ENCODE measurements at regions not wholly inside any gene's neighbourhood (a gene's known extent, or its start where the extent isn't known, plus 50 kb on each side); places are given as distances from the start of the nearest gene placed in this dataset.

DNA sequence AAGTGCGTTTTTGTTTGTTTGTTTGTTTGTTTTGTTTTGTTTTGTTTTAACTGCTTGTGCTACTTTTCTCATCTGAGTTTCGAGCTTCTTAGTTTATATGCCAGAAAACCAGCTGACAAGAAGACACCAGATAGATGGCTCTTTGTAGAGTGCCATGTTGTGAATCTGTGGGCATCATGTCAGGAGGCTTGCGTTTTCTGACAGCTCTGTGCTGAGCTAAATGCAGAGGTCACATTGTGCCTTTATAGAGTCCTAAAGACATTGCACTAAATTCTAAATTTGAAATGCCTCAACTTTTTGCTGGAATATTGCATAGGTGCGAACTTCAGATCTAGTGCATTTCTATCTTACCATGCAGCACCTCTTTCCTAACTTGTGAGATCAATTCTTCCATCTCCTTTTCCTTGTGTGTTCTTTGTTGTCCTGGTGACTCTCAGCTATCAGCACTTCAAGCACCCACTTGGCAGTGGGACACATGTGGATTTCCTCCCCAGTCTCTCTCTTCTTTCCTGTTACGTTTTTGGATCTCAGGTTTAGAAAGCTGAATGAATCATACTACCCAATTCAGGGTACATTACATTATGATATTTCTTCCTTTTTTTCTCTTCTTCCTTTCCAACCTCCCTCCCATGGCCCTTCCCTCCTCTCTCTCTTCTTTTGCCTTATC, 379.0 kb upstream of the RPS23 start:
- SMC1A ChIA-PET (ENCODE audit: uncharacterized antibody, unreplicated experiment): interaction anchor here (0.9 to 1.3 kb wide), 2 partner anchors 12 to 32 kb away, joined by 3 read pairs; no protein-coding TSS in a partner anchor
- ATAC-seq: no peak
- in situ Hi-C loops (cut with MboI) (no loop called here), intact Hi-C loops (cut with micrococcal nuclease; ENCODE audit: unreplicated experiment) (no loop called here)
- WGBS (ENCODE audit: insufficient coverage, insufficient replicate concordance, low lambda C conversion rate, missing lambda C conversion rate): 22% methylated on average over 5 of the region's 5 CpGs
- Histone ChIP-seq H4K20me1 (ENCODE audit: control insufficient read depth, insufficient read depth) (no peaks in the 10 kb centered on the region), H3K36me3 (ENCODE audit: control insufficient read depth in 2 of 2, insufficient read depth in 2 of 2, low read length in 1 of 2) (no peaks in the 10 kb centered on the region), H3K4me3 (no peak overlapping the region), H3K4me2 (ENCODE audit: control insufficient read depth, insufficient read depth) (no peak overlapping the region), H3K27ac (ENCODE audit: control insufficient read depth, insufficient read depth) (no peak overlapping the region), H3K79me2 (ENCODE audit: control insufficient read depth, insufficient read depth, low read length) (no peaks in the 10 kb centered on the region), H3K27me3 (replicated peaks in 1 of 2; ENCODE audit: control insufficient read depth in 2 of 2, insufficient read depth in 2 of 2, low read length in 1 of 2) (no peaks in the 10 kb centered on the region), H3K9ac (ENCODE audit: control insufficient read depth, insufficient read depth, low read length) (no peak overlapping the region), H3K4me1 (ENCODE audit: control insufficient read depth, insufficient read depth, low read length) (no peaks in the 10 kb centered on the region), H2AFZ (ENCODE audit: control insufficient read depth, low read depth, low read length) (no peak overlapping the region), H3K9me3 (replicated peaks; ENCODE audit: control insufficient read depth, insufficient read depth, low read length) (no peaks in the 10 kb centered on the region)
- RAD21 ChIA-PET (ENCODE audit: unreplicated experiment): no interaction called here
- FAIRE-seq: no peak
- CTCF ChIA-PET: interaction anchor here (0.6 to 1.6 kb wide), 4 partner anchors 15 to 905 kb away, joined by 3 to 8 read pairs (median 4); no protein-coding TSS in a partner anchor
- no peak for DNase-seq (ENCODE audit: low read depth, low spot score)
- TF ChIP-seq, protein P1, sequence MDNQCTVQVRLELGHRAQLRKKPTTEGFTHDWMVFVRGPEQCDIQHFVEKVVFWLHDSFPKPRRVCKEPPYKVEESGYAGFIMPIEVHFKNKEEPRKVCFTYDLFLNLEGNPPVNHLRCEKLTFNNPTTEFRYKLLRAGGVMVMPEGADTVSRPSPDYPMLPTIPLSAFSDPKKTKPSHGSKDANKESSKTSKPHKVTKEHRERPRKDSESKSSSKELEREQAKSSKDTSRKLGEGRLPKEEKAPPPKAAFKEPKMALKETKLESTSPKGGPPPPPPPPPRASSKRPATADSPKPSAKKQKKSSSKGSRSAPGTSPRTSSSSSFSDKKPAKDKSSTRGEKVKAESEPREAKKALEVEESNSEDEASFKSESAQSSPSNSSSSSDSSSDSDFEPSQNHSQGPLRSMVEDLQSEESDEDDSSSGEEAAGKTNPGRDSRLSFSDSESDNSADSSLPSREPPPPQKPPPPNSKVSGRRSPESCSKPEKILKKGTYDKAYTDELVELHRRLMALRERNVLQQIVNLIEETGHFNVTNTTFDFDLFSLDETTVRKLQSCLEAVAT (IDR thresholded peaks at IDR 0.05): no peak
- no peak for TF ChIP-seq YY1 (IDR thresholded peaks at IDR 0.05; ENCODE audit: low read depth, low read length)
- POLR2A ChIA-PET: no interaction called here
- no TSS peak for BruUV-seq (replicated peaks)

DNA sequence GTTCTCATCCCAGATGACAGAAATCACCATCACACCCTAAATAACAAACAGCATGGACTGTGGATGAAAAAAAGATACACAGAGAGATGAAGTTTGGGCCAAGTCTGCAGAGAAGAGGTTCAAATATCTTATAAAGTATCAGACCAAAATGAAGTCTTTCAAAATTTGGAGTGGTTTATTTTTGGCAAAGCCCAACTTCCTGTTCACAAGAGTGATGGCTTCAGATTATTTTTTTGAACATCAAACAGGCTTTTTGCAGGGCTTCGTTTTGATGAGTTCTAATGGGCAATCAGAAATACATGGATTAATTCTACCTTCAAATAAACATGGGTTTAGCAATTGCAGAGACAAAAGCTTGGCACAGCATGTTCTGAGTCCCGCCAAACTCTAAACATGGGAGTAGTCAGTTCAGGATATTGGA, 378.2 kb upstream of the RPS23 start:
- CTCF ChIA-PET: interaction anchor here (0.6 kb wide), 1 partner anchor 906 kb away, joined by 3 read pairs; no protein-coding TSS in a partner anchor
- intact Hi-C loops (cut with micrococcal nuclease; ENCODE audit: unreplicated experiment) (no loop called here), in situ Hi-C loops (cut with MboI) (no loop called here)
- 48% methylated on average over 2 of the region's 2 CpGs for WGBS (ENCODE audit: insufficient coverage, insufficient replicate concordance, low lambda C conversion rate, missing lambda C conversion rate)
- no peak for DNase-seq (ENCODE audit: low read depth, low spot score)
- no peak overlapping the region for H3K4me2 ChIP-seq (ENCODE audit: control insufficient read depth, insufficient read depth)
- H3K4me1 ChIP-seq (ENCODE audit: control insufficient read depth, insufficient read depth, low read length): no peaks in the 10 kb centered on the region
- no peaks in the 10 kb centered on the region for H3K27me3 ChIP-seq (replicated peaks in 1 of 2; ENCODE audit: control insufficient read depth in 2 of 2, insufficient read depth in 2 of 2, low read length in 1 of 2)
- FAIRE-seq: no peak
- no peaks in the 10 kb centered on the region for H3K36me3 ChIP-seq (ENCODE audit: control insufficient read depth in 2 of 2, insufficient read depth in 2 of 2, low read length in 1 of 2)
- no peak for ATAC-seq
- H3K4me3 ChIP-seq: no peak overlapping the region
- H3K9ac ChIP-seq (ENCODE audit: control insufficient read depth, insufficient read depth, low read length): no peak overlapping the region
- POLR2A ChIA-PET: no interaction called here
- no peak overlapping the region for H3K27ac ChIP-seq (ENCODE audit: control insufficient read depth, insufficient read depth)
- RAD21 ChIA-PET (ENCODE audit: unreplicated experiment): no interaction called here
- no peaks in the 10 kb centered on the region for H3K9me3 ChIP-seq (replicated peaks; ENCODE audit: control insufficient read depth, insufficient read depth, low read length)
- no peaks in the 10 kb centered on the region for H4K20me1 ChIP-seq (ENCODE audit: control insufficient read depth, insufficient read depth)
- no peaks in the 10 kb centered on the region for H3K79me2 ChIP-seq (ENCODE audit: control insufficient read depth, insufficient read depth, low read length)
- BruUV-seq (replicated peaks): no TSS peak
- SMC1A ChIA-PET (ENCODE audit: uncharacterized antibody, unreplicated experiment): interaction anchor here (0.9 to 1.3 kb wide), 2 partner anchors 11 to 33 kb away, joined by 3 read pairs; no protein-coding TSS in a partner anchor
- H2AFZ ChIP-seq (ENCODE audit: control insufficient read depth, low read depth, low read length): no peak overlapping the region
- no peak for TF ChIP-seq SIX5 (IDR thresholded peaks at IDR 0.05; ENCODE audit: low read depth, low read length, severe bottlenecking)
- TF ChIP-seq, protein P2, sequence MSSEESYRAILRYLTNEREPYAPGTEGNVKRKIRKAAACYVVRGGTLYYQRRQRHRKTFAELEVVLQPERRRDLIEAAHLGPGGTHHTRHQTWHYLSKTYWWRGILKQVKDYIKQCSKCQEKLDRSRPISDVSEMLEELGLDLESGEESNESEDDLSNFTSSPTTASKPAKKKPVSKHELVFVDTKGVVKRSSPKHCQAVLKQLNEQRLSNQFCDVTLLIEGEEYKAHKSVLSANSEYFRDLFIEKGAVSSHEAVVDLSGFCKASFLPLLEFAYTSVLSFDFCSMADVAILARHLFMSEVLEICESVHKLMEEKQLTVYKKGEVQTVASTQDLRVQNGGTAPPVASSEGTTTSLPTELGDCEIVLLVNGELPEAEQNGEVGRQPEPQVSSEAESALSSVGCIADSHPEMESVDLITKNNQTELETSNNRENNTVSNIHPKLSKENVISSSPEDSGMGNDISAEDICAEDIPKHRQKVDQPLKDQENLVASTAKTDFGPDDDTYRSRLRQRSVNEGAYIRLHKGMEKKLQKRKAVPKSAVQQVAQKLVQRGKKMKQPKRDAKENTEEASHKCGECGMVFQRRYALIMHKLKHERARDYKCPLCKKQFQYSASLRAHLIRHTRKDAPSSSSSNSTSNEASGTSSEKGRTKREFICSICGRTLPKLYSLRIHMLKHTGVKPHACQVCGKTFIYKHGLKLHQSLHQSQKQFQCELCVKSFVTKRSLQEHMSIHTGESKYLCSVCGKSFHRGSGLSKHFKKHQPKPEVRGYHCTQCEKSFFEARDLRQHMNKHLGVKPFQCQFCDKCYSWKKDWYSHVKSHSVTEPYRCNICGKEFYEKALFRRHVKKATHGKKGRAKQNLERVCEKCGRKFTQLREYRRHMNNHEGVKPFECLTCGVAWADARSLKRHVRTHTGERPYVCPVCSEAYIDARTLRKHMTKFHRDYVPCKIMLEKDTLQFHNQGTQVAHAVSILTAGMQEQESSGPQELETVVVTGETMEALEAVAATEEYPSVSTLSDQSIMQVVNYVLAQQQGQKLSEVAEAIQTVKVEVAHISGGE (CRISPR knock-in tag; IDR thresholded peaks at IDR 0.05): no peak
- TF ChIP-seq, protein P3, sequence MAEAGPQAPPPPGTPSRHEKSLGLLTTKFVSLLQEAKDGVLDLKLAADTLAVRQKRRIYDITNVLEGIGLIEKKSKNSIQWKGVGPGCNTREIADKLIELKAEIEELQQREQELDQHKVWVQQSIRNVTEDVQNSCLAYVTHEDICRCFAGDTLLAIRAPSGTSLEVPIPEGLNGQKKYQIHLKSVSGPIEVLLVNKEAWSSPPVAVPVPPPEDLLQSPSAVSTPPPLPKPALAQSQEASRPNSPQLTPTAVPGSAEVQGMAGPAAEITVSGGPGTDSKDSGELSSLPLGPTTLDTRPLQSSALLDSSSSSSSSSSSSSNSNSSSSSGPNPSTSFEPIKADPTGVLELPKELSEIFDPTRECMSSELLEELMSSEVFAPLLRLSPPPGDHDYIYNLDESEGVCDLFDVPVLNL (IDR thresholded peaks at IDR 0.05; ENCODE audit: low read depth, low read length): no peak
- TF ChIP-seq ZSCAN29 (IDR thresholded peaks at IDR 0.05): no peak
- no peak for TF ChIP-seq RFX5 (IDR thresholded peaks at IDR 0.05; ENCODE audit: low read depth, low read length)
- no peak for TF ChIP-seq RAD21 (IDR thresholded peaks at IDR 0.05; ENCODE audit: insufficient read depth, low read depth, low read length)

Measured in GM12878 (cell line).